ENCODE measurements at regions not wholly inside any gene's neighbourhood (a gene's known extent, or its start where the extent isn't known, plus 50 kb on each side); places are given as distances from the start of the nearest gene placed in this dataset. TPM values are rescaled to one million over a fixed set of nuclear protein-coding genes. Genes with fewer than 3 reads are reported as not detected.

GRCh38 chr1:237961754-237962153 is 71.0 kb upstream of the ZP4 start:
- no peak overlapping the region for H2AFZ ChIP-seq (ENCODE audit: low read length)
- no peaks in the 10 kb centered on the region for H3K36me3 ChIP-seq (ENCODE audit: insufficient read depth, low read length)
- H3K9me3 ChIP-seq (ENCODE audit: low read depth, low read length): no peaks in the 10 kb centered on the region
- H3K4me1 ChIP-seq (ENCODE audit: insufficient read depth, low read length): no peaks in the 10 kb centered on the region
- H3K27ac ChIP-seq (ENCODE audit: low read depth, low read length): no peak overlapping the region
- H4K20me1 ChIP-seq (ENCODE audit: insufficient read depth, low read length): no peaks in the 10 kb centered on the region
- no peaks in the 10 kb centered on the region for H3K27me3 ChIP-seq (ENCODE audit: insufficient read depth, low read length)
- no peak for DNase-seq (ENCODE audit: insufficient read length, low spot score, missing footprints)
- H3K79me2 ChIP-seq (ENCODE audit: insufficient read depth, low read length): no peaks in the 10 kb centered on the region
- H3K4me3 ChIP-seq (ENCODE audit: insufficient read depth, low read length): no peak overlapping the region
- no peak for TF ChIP-seq CTCF (IDR thresholded peaks at IDR 0.05; ENCODE audit: extremely low read depth, low read depth, low read length)
- H3K4me2 ChIP-seq (ENCODE audit: insufficient read depth, low read length): no peak overlapping the region

- Histone ChIP-seq H3K4me3 (ENCODE audit: insufficient read depth, low read length) (no peak overlapping the region), H3K27me3 (ENCODE audit: insufficient read depth, low read length) (no peaks in the 10 kb centered on the region), H3K27ac (ENCODE audit: low read depth, low read length) (no peak overlapping the region), H3K4me1 (ENCODE audit: insufficient read depth, low read length) (no peaks in the 10 kb centered on the region), H3K4me2 (ENCODE audit: insufficient read depth, low read length) (no peak overlapping the region), H4K20me1 (ENCODE audit: insufficient read depth, low read length) (no peaks in the 10 kb centered on the region), H3K9me3 (ENCODE audit: low read depth, low read length) (no peaks in the 10 kb centered on the region), H2AFZ (ENCODE audit: low read length) (no peak overlapping the region), H3K79me2 (ENCODE audit: insufficient read depth, low read length) (no peaks in the 10 kb centered on the region), H3K36me3 (ENCODE audit: insufficient read depth, low read length) (no peaks in the 10 kb centered on the region)
- no peak for DNase-seq (ENCODE audit: insufficient read length, low spot score, missing footprints)
- no peak for TF ChIP-seq CTCF (IDR thresholded peaks at IDR 0.05; ENCODE audit: extremely low read depth, low read depth, low read length)
Observed at GRCh38 chr1:237959838-237960237, 69.1 kb upstream of the ZP4 start.

GRCh38 chr1:237953238-237953637 is 62.5 kb upstream of the ZP4 start:
- DNase-seq (ENCODE audit: insufficient read length, low spot score, missing footprints): no peak
- no peaks in the 10 kb centered on the region for H4K20me1 ChIP-seq (ENCODE audit: insufficient read depth, low read length)
- no peak overlapping the region for H3K27ac ChIP-seq (ENCODE audit: low read depth, low read length)
- no peak overlapping the region for H3K4me2 ChIP-seq (ENCODE audit: insufficient read depth, low read length)
- H3K79me2 ChIP-seq (ENCODE audit: insufficient read depth, low read length): no peaks in the 10 kb centered on the region
- no peak for TF ChIP-seq CTCF (IDR thresholded peaks at IDR 0.05; ENCODE audit: extremely low read depth, low read depth, low read length)
- no peak overlapping the region for H3K4me3 ChIP-seq (ENCODE audit: insufficient read depth, low read length)
- no peaks in the 10 kb centered on the region for H3K36me3 ChIP-seq (ENCODE audit: insufficient read depth, low read length)
- no peaks in the 10 kb centered on the region for H3K4me1 ChIP-seq (ENCODE audit: insufficient read depth, low read length)
- no peaks in the 10 kb centered on the region for H3K9me3 ChIP-seq (ENCODE audit: low read depth, low read length)
- H2AFZ ChIP-seq (ENCODE audit: low read length): no peak overlapping the region
- no peaks in the 10 kb centered on the region for H3K27me3 ChIP-seq (ENCODE audit: insufficient read depth, low read length)

Small RNA genes lying in the stretch of these regions (small RNA-seq; reads per million reads assigned to genes)
- gene AL356010.1 (not detected), gene AL590135.1 (not detected), gene RNU6-725P (not detected)
